SU-DHL-6 (cell line): ENCODE measurements at regions not wholly inside any gene's neighbourhood (a gene's known extent, or its start where the extent isn't known, plus 50 kb on each side); places are given as distances from the start of the nearest gene placed in this dataset.

ENCODE experiments used
- H2AFZ ChIP-seq: fragments of 200-600 bp; sonication (generic); 2 replicates; pipeline ENCODE4 v1.6.1; 2014; ENCODE audit warnings: low read depth, mild to moderate bottlenecking, moderate library complexity, mixed read lengths, antibody characterized with exemption, low read length; ENCODE audit not compliant: severe bottlenecking
- H3F3A ChIP-seq: fragments of 200-600 bp; shearing (Covaris generic); 2 replicates; pipeline ENCODE4 v1.6.0; 2016; ENCODE audit warnings: antibody characterized with exemption, mild to moderate bottlenecking; ENCODE audit not compliant: insufficient read depth
- H3K27ac ChIP-seq: fragments of 200-600 bp; sonication (generic); 2 replicates; pipeline ENCODE4 v1.5.1; 2016; ENCODE audit warnings: low read depth, mild to moderate bottlenecking, low read length, moderate library complexity, mixed read lengths
- H3K27me3 ChIP-seq: fragments of 200-600 bp; sonication (generic), shearing (Covaris generic); 2 replicates; pipeline ENCODE4 v1.6.0; 2014; ENCODE audit warnings: mild to moderate bottlenecking, low read length
- H3K36me3 ChIP-seq: fragments of 200-600 bp; sonication (generic); 2 replicates; pipeline ENCODE4 v1.6.1; 2014; ENCODE audit warnings: mild to moderate bottlenecking, low read length, mixed read lengths
- H3K4me2 ChIP-seq: fragments of 300-600, 200-600 bp; shearing (Covaris generic), sonication (generic); 2 replicates; pipeline ENCODE4 v1.6.0; 2014; ENCODE audit warnings: low read length, low read depth, mild to moderate bottlenecking; ENCODE audit not compliant: poor library complexity, severe bottlenecking
- H3K4me3 ChIP-seq: fragments of 200-600 bp; sonication (generic); 2 replicates; pipeline ENCODE4 v1.5.1; 2014; ENCODE audit warnings: antibody characterized with exemption, low read length, mild to moderate bottlenecking, mixed read lengths; ENCODE audit not compliant: insufficient read depth, poor library complexity, severe bottlenecking
- H3K79me2 ChIP-seq: fragments of 200-600 bp; sonication (generic); 2 replicates; pipeline ENCODE4 v1.6.1; 2014; ENCODE audit warnings: mild to moderate bottlenecking, low read length, moderate library complexity; ENCODE audit not compliant: insufficient read depth
- H3K9ac ChIP-seq: fragments of 200-600 bp; sonication (generic); 2 replicates; pipeline ENCODE4 v1.7.0; 2014; ENCODE audit warnings: mild to moderate bottlenecking, low read length
- H3K9me2 ChIP-seq: fragments of 200-600 bp; sonication (generic); replicated peaks from 2 replicates; pipeline ENCODE4 v1.6.1; 2014; ENCODE audit warnings: low read length; ENCODE audit not compliant: insufficient read depth
- H3K9me3 ChIP-seq: fragments of 200-600 bp; sonication (generic); 2 replicates; pipeline ENCODE4 v1.6.1; 2014; ENCODE audit warnings: low read length, mixed read lengths; ENCODE audit not compliant: insufficient read depth
- H4K20me1 ChIP-seq: fragments of 200-600 bp; sonication (generic); 2 replicates; pipeline ENCODE4 v1.6.1; 2014; ENCODE audit warnings: low read depth, mild to moderate bottlenecking, antibody characterized with exemption, low read length, moderate library complexity, mixed read lengths
- EZH2phosphoT487 ChIP-seq: fragments of 200-600 bp; sonication (generic), shearing (Covaris generic); conservative IDR thresholded peaks from 2 replicates; pipeline ENCODE4 v1.6.1; 2018; ENCODE audit warnings: mild to moderate bottlenecking, antibody characterized with exemption, low read length, moderate library complexity, mixed read lengths
- TF ChIP-seq, protein P1 (sequence below): fragments of 200-600 bp; sonication (generic); IDR thresholded peaks from one replicate; pipeline ENCODE4 v1.5.1; 2017; ENCODE audit warnings: antibody characterized with exemption, mild to moderate bottlenecking, low read length, moderate library complexity; ENCODE audit not compliant: insufficient read depth, poor library complexity, severe bottlenecking

DNA sequence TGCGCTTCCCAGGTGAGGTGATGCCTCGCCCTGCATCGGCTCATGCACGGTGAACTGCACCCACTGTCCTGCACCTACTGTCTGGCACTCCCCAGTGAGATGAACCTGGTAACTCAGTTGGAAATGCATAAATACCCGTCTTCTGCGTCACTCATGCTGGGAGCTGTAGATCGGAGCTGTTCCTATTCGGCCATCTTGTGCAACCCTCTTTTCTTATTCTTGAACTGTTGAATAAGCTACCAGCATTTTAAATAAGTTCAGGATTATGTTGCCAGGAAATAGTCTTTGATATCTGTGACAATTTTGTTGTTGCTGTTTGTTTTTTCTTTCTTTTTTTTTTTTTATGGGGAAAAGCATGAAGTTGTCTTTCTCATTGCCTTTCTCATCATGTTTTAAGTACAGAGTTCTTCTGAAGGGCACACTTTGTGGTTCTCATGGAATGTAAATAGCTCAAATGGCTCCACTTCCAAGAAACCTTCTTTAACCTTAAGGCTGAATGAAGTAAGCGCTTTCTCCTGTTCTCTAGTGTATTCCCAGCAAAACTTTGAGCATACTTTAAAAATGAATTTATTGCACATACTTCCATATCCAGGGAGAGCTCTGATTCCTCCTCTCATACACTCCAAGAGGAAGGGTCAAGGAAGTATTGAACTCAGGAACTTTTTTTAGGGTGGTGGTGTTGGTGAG, 468.0 kb upstream of the TBL1XR1 start:
- Histone ChIP-seq H3K79me2 (no peaks in the 10 kb centered on the region), H3K9me3 (no peaks in the 10 kb centered on the region), H3K27me3 (no peaks in the 10 kb centered on the region), H3K9me2 (no peaks in the 10 kb centered on the region), H3K4me2 (no peak overlapping the region), H3K9ac (no peak overlapping the region), H3K4me3 (no peak overlapping the region), H4K20me1 (no peaks in the 10 kb centered on the region), H2AFZ (no peak overlapping the region), H3K27ac (no peak overlapping the region), H3F3A (no peaks in the 10 kb centered on the region), H3K36me3 (no peaks in the 10 kb centered on the region)
- no peak for TF ChIP-seq EZH2phosphoT487
- TF ChIP-seq, protein P1, sequence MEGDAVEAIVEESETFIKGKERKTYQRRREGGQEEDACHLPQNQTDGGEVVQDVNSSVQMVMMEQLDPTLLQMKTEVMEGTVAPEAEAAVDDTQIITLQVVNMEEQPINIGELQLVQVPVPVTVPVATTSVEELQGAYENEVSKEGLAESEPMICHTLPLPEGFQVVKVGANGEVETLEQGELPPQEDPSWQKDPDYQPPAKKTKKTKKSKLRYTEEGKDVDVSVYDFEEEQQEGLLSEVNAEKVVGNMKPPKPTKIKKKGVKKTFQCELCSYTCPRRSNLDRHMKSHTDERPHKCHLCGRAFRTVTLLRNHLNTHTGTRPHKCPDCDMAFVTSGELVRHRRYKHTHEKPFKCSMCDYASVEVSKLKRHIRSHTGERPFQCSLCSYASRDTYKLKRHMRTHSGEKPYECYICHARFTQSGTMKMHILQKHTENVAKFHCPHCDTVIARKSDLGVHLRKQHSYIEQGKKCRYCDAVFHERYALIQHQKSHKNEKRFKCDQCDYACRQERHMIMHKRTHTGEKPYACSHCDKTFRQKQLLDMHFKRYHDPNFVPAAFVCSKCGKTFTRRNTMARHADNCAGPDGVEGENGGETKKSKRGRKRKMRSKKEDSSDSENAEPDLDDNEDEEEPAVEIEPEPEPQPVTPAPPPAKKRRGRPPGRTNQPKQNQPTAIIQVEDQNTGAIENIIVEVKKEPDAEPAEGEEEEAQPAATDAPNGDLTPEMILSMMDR: no peak

DNA sequence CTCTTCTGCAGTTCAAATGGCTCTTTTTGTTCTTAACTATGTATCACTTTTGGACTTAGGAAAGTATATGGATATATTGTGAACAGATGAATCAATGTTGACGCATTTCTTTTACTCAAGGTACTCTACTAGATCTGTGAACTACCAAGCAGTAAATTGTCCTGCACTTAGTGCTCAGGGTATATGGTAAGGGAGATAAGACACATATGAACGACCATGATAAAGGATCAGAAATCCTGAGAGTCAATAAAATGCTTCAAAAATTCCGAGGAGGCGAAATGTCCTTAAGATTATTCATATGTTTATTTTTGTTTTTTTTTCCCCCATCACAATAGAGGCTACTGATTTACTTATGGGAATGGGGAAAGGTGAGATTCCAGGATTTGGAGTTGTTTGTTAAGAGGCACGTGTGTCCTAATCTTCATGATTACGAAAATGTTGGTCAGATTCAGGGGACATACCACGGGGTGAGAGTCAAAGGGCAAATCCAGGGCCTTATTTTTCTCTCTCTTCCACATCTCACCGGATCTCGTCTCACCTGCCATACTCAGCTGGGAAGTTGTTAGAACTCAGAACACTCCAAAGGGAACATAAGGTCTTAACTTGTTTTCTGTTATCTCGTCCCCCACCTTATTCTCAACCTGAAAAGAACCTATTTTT, 475.1 kb upstream of the TBL1XR1 start:
- Histone ChIP-seq H2AFZ (no peak overlapping the region), H3K27me3 (no peaks in the 10 kb centered on the region), H3K9ac (no peak overlapping the region), H3K4me2 (no peak overlapping the region), H3K36me3 (no peaks in the 10 kb centered on the region), H3K9me3 (no peaks in the 10 kb centered on the region), H3K27ac (no peak overlapping the region), H3K4me3 (no peak overlapping the region), H3K79me2 (no peaks in the 10 kb centered on the region), H3K9me2 (no peaks in the 10 kb centered on the region), H3F3A (no peaks in the 10 kb centered on the region), H4K20me1 (no peaks in the 10 kb centered on the region)
- TF ChIP-seq, protein P1: no peak
- TF ChIP-seq EZH2phosphoT487: no peak

DNA sequence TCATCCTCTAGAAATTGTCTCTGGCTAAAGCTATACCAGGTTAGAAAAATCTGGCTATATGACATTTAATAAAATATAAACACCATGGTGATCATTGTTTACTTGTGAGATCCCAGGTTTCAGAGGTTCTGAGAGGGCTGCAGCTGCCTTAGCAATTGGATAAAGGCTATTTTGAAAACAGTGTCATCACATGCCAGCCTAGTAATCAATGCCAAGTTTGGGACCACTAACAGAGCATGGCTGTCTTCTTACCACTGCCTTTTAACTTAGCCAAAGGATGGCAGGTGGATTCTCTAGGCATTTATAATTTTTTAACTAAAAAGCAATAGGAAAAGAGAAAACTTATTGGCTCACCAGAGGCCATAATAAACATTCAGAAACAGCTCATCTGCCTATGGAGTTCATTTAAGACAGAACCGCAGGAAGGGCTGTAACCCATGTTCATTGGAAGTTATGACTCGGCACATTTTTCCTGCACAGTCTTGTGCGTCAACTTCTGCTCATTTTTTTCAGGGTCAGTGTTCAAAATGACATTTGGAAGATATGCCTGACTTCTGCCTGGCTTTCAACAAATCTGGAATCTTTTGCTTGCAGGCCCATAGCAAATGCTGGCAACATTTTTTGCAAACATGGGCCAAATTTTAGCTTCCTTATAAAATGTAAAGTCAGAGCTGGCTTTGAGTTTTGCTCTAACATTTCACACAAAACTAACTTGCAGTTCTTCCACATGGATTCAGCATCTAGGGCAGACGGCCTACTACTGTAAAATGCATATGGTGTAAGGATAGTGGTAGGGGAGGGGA, 476.0 kb upstream of the TBL1XR1 start:
- TF ChIP-seq, protein P1: no peak
- no peak for TF ChIP-seq EZH2phosphoT487
- no peak overlapping the region for H3K4me2 ChIP-seq
- no peaks in the 10 kb centered on the region for H3K9me3 ChIP-seq
- no peak overlapping the region for H3K9ac ChIP-seq
- H3F3A ChIP-seq: no peaks in the 10 kb centered on the region
- no peaks in the 10 kb centered on the region for H3K27me3 ChIP-seq
- H3K27ac ChIP-seq: no peak overlapping the region
- H4K20me1 ChIP-seq: no peaks in the 10 kb centered on the region
- no peak overlapping the region for H2AFZ ChIP-seq
- no peaks in the 10 kb centered on the region for H3K9me2 ChIP-seq
- no peaks in the 10 kb centered on the region for H3K36me3 ChIP-seq
- no peak overlapping the region for H3K4me3 ChIP-seq
- H3K79me2 ChIP-seq: no peaks in the 10 kb centered on the region
